Tibial nerve (tissue), 4 donors: ENCODE measurements at regions not wholly inside any gene's neighbourhood (a gene's known extent, or its start where the extent isn't known, plus 50 kb on each side); places are given as distances from the start of the nearest gene placed in this dataset.

Experiments
- DNase-seq, 2 donors: peaks; one replicate each; pipeline ENCODE4 v3.0.0-alpha.2; 2019; ENCODE audit warnings: low spot score in 2 of 2
- H3K27ac ChIP-seq, 4 donors: fragments of 200-600 bp; sonication (generic) in 3 of 4; one replicate each; pipeline ENCODE4 v1.5.1; 2017 to 2019; ENCODE audit warnings: mild to moderate bottlenecking in 1 of 4
- H3K27me3 ChIP-seq, 2 donors: fragments of 200-600 bp; sonication (generic) in 1 of 2; one replicate each; pipeline versions ENCODE4 v1.5.1 to v1.6.0; 2017 to 2019
- H3K36me3 ChIP-seq, 3 donors: fragments of 200-600 bp; sonication (generic); one replicate each; pipeline ENCODE4 v1.5.1; 2018 to 2019
- H3K4me1 ChIP-seq, 4 donors: fragments of 200-600 bp; sonication (generic) in 3 of 4; one replicate each; pipeline ENCODE4 v1.5.1; 2017 to 2019
- H3K4me3 ChIP-seq, 4 donors: fragments of 200-600 bp; sonication (generic) in 3 of 4; one replicate each; pipeline ENCODE4 v1.5.1; 2017 to 2019; ENCODE audit warnings: mild to moderate bottlenecking in 1 of 4, moderate library complexity in 1 of 4
- H3K9me3 ChIP-seq, 4 donors: fragments of 200-600 bp; sonication (generic) in 3 of 4; one replicate each; pipeline ENCODE4 v1.5.1; 2017 to 2019
- EP300 ChIP-seq, 2 donors: sonication (generic); formaldehyde crosslinking; IDR thresholded peaks; one replicate each; pipeline ENCODE4 v1.6.1; 2017; ENCODE audit warnings: antibody characterized with exemption in 2 of 2, mild to moderate bottlenecking in 1 of 2
- POLR2A ChIP-seq, 2 donors: fragments of 450-650 bp; IDR thresholded peaks; one replicate each; pipeline ENCODE4 v1.6.1; 2017; ENCODE audit warnings: antibody characterized with exemption in 2 of 2, mild to moderate bottlenecking in 2 of 2, moderate library complexity in 2 of 2
- WGBS, 2 donors: methylation state at CpG; one replicate each; pipeline ENCODE4 v1.1.5; 2018; 5-methylcytosine and 5-hydroxymethylcytosine counted together
- TF ChIP-seq, protein P1 (sequence below), 5 experiments: fragments of 200-600 bp in 3 of 5; fragments of 450-650 bp in 2 of 5; sonication (generic) in 3 of 5; IDR thresholded peaks; one replicate each; pipeline ENCODE4 v1.5.1; 2016 to 2019; ENCODE audit warnings: antibody characterized with exemption in 5 of 5, mild to moderate bottlenecking in 3 of 5, moderate library complexity in 2 of 5

DNA sequence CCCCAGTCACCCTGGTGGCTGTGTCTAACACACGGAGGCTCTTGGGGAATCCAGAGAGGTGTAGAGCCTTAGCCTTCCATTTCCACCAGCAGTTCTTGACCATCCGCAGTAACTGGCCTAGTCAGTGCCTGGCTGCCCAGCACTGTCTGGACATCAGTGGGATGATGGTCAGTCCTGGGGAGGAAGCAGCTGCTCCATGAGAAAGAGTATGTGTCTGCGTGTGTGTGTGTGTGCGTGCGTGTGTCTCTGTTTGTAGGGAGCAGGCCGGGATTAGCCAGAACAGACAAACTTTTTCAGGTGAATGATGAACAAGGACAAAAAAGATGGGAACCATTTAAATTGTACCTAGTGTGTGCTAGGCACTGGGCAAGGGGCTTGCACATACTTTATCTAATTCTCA lies 109.3 kb upstream of the SYT13 start:
- TF ChIP-seq, protein P1, sequence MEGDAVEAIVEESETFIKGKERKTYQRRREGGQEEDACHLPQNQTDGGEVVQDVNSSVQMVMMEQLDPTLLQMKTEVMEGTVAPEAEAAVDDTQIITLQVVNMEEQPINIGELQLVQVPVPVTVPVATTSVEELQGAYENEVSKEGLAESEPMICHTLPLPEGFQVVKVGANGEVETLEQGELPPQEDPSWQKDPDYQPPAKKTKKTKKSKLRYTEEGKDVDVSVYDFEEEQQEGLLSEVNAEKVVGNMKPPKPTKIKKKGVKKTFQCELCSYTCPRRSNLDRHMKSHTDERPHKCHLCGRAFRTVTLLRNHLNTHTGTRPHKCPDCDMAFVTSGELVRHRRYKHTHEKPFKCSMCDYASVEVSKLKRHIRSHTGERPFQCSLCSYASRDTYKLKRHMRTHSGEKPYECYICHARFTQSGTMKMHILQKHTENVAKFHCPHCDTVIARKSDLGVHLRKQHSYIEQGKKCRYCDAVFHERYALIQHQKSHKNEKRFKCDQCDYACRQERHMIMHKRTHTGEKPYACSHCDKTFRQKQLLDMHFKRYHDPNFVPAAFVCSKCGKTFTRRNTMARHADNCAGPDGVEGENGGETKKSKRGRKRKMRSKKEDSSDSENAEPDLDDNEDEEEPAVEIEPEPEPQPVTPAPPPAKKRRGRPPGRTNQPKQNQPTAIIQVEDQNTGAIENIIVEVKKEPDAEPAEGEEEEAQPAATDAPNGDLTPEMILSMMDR (IDR thresholded peaks at IDR 0.05), result no peak
- TF ChIP-seq EP300 (IDR thresholded peaks at IDR 0.05) (no peak), POLR2A (IDR thresholded peaks at IDR 0.05) (no peak)
- WGBS, 2 donors, result 92 to 99% methylated on average over 6 of the region's 6 CpGs
- no peak for DNase-seq
- H3K4me1 ChIP-seq, result no peaks in the 10 kb centered on the region
- no peaks in the 10 kb centered on the region for H3K36me3 ChIP-seq
- H3K27me3 ChIP-seq, result peaks cover 0 to 3% of the 10 kb centered on the region in 2 donors
- H3K4me3 ChIP-seq, result no peak overlapping the region
- H3K9me3 ChIP-seq, result no peaks in the 10 kb centered on the region
- H3K27ac ChIP-seq, result no peak overlapping the region

DNA sequence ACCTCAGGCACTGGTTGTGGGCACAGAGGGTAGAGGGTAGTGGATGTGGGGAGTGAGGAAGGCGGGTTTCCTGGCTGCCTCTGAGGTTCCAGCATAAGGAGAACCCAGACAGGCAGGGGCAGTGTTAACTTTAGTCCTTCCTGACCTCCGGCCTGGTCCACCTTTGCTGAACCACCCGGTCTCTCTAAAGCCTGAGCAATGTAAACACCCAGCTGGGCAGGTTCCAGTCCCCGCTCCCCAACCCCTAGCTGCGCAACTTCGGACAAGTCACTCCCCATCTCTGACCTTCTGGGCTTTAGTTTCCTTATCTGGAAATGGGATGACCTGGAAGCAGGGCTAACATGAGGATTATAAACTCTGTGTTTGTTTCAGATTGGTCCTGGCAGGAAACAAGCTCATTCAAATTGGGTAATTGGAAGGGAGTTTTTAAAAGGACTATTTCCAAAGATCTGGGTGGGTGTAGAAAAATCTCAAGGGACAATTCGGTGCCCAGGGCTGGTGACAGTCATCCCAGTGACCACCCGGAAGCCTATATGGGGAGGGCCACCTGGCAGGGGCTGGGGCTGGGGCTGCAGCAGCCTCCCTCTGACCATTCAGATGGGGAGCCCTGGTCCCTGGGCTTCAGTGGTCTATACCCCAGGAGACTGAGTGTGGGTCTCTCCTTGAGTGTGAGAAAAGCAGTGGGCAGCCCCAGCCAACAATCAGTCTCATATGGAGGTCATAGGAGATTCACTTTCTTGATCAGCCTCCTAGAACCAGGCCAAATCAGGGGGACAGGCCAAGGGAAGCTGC lies 108.3 kb upstream of the SYT13 start:
- Histone ChIP-seq H3K27me3 (peaks cover 0 to 3% of the 10 kb centered on the region in 2 donors), H3K4me3 (no peak overlapping the region), H3K4me1 (no peaks in the 10 kb centered on the region), H3K27ac (no peak overlapping the region), H3K9me3 (no peaks in the 10 kb centered on the region), H3K36me3 (no peaks in the 10 kb centered on the region)
- WGBS, 2 donors, result 76 to 86% methylated on average over 7 to 8 of the region's 8 CpGs
- no peak for DNase-seq
- TF ChIP-seq EP300 (IDR thresholded peaks at IDR 0.05) (no peak), POLR2A (IDR thresholded peaks at IDR 0.05) (no peak)
- TF ChIP-seq, protein P1 (IDR thresholded peaks at IDR 0.05), result no peak

DNA sequence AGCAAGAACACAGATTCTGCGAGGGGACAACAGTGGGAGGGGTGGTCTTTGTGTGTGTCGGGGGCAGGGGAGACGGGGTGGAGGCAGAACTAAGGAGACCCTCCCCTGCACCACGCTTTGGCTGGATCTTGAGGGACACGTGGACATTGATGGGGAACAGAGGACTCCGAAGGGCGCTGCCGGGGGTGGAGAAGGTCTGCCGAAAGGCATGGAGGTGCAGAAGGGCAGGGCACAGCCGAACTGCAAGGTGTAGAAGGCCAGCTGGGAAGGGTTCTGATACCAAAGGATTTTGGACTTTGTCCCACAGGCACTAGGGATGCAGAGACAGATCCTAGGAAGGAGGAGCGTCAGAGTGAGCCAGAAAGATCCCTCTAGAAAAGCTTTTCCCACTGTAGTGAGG lies 107.7 kb upstream of the SYT13 start:
- H3K4me3 ChIP-seq, result no peak overlapping the region
- H3K9me3 ChIP-seq, result no peaks in the 10 kb centered on the region
- no peak for DNase-seq
- WGBS, 2 donors, result 84 to 93% methylated on average over 11 of the region's 11 CpGs
- no peaks in the 10 kb centered on the region for H3K4me1 ChIP-seq
- no peaks in the 10 kb centered on the region for H3K36me3 ChIP-seq
- TF ChIP-seq EP300 (IDR thresholded peaks at IDR 0.05), result no peak
- no peak for TF ChIP-seq POLR2A (IDR thresholded peaks at IDR 0.05)
- TF ChIP-seq, protein P1 (IDR thresholded peaks at IDR 0.05), result no peak
- peaks cover 0 to 6% of the 10 kb centered on the region in 2 donors for H3K27me3 ChIP-seq
- no peak overlapping the region for H3K27ac ChIP-seq

DNA sequence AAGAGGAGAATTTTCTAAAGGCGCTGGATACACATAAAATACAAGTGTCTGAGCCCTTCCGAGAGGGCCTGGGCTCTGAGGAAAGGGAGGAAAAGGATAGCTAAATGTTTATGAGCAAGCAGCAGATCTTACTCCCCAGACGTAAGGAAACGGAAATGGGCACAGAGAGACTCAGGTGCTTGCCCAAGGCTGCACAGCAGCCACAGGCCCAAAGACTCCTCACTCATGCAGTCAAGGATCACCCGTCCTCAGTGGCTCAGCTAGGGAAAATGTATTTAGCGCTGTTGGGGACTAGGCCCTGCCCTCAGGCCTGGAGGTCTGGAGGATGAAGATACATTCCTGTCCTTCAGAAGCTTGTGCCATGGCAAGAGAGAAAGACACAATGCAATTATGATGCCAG lies 107.2 kb upstream of the SYT13 start:
- H3K9me3 ChIP-seq, result no peaks in the 10 kb centered on the region
- no peaks in the 10 kb centered on the region for H3K36me3 ChIP-seq
- 80 to 81% methylated on average over 6 of the region's 6 CpGs for WGBS, 2 donors
- H3K4me3 ChIP-seq, result no peak overlapping the region
- TF ChIP-seq POLR2A (IDR thresholded peaks at IDR 0.05), result no peak
- TF ChIP-seq, protein P1 (IDR thresholded peaks at IDR 0.05), result no peak
- no peak for TF ChIP-seq EP300 (IDR thresholded peaks at IDR 0.05)
- H3K27ac ChIP-seq, result no peak overlapping the region
- no peaks in the 10 kb centered on the region for H3K4me1 ChIP-seq
- DNase-seq, result no peak
- peaks cover 0 to 8% of the 10 kb centered on the region in 2 donors for H3K27me3 ChIP-seq

DNA sequence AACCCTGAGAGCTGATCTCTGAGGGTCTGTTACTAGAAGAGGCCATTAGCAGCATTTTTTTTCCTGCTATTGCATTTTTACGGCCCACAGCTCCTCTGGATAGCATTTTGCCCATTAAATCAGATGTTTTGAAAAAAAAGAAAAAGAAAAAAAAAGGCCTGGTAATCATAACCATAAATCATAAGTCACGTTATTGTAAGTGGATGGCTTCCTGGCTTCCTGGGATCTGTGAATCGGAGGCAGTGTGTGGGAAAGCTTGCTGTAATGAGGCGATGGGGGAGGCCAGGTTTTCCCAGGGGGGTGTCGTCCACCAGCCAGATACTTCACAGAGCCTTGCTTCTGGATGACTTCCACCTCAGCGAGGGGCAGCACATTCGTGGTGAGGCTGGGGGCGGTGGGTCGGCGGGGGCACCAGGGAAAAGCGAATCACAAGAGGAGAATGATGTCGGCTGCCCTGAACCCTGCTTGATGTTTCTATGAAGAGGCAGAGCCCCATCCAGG lies 106.5 kb upstream of the SYT13 start:
- no peak overlapping the region for H3K4me3 ChIP-seq
- H3K9me3 ChIP-seq, result no peaks in the 10 kb centered on the region
- H3K27me3 ChIP-seq, result peaks cover 0 to 15% of the 10 kb centered on the region in 2 donors
- 56 to 61% methylated on average over 11 to 12 of the region's 12 CpGs for WGBS, 2 donors
- H3K27ac ChIP-seq, result no peak overlapping the region
- no peak for DNase-seq
- TF ChIP-seq, protein P1 (IDR thresholded peaks at IDR 0.05), result no peak
- TF ChIP-seq EP300 (IDR thresholded peaks at IDR 0.05), result no peak
- no peak for TF ChIP-seq POLR2A (IDR thresholded peaks at IDR 0.05)
- no peaks in the 10 kb centered on the region for H3K4me1 ChIP-seq
- no peaks in the 10 kb centered on the region for H3K36me3 ChIP-seq
